HFFc6 (cell line): ENCODE measurements at regions not wholly inside any gene's neighbourhood (a gene's known extent, or its start where the extent isn't known, plus 50 kb on each side); places are given as distances from the start of the nearest gene placed in this dataset.

Experiments
- DNase-seq: peaks from one replicate; pipeline ENCODE4 v3.0.0-alpha.2; 2018
- H3K27ac Mint-ChIP-seq: 2 replicates; pipeline ENCODE4 v1.8.0; 2020; ENCODE audit warnings: mild to moderate bottlenecking, mixed read lengths
- H3K27me3 Mint-ChIP-seq: 2 replicates; pipeline ENCODE4 v1.8.0; 2021; ENCODE audit warnings: mild to moderate bottlenecking, moderate library complexity, mixed read lengths; ENCODE audit not compliant: insufficient read depth
- H3K36me3 Mint-ChIP-seq: 2 replicates; pipeline ENCODE4 v1.8.0; 2021; ENCODE audit warnings: low read depth, mixed read lengths
- H3K4me1 Mint-ChIP-seq: 2 replicates; pipeline ENCODE4 v1.8.0; 2020; ENCODE audit warnings: low read depth, mixed read lengths
- H3K4me3 Mint-ChIP-seq: 2 replicates; pipeline ENCODE4 v1.8.0; 2020; ENCODE audit warnings: mild to moderate bottlenecking, moderate library complexity, mixed read lengths
- H3K9me3 Mint-ChIP-seq: 2 replicates; pipeline ENCODE4 v1.8.0; 2020; ENCODE audit warnings: mild to moderate bottlenecking, mixed read lengths
- CTCF ChIP-seq: fragments of 200-600 bp; sonication (generic); IDR thresholded peaks from 2 replicates; pipeline ENCODE4 v1.5.0; 2021; ENCODE audit warnings: antibody characterized with exemption, mild to moderate bottlenecking

DNA sequence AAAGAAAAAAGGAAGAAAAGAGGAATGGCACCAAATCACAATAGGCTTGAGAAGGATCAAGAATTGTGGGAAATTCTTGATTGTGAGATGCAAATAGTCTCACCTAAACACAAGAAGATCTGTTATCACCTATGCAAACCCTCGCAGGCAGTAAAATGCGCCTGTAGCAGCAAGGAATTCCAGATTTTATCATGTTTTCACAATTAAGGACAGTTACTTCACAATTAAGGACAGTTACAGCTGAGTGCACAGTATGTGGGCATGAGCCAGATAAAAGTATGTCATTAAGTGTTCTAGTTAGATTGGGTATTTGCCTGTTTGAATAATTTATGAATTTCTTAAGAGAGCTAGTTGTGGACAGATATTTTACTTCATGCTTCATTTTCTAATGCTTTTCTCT is 336.2 kb downstream of the CDC14C start:
- H3K9me3 Mint-ChIP-seq = peaks cover 29% of the 10 kb centered on the region
- no peaks in the 10 kb centered on the region for H3K27me3 Mint-ChIP-seq
- no peak for DNase-seq
- no peaks in the 10 kb centered on the region for H3K36me3 Mint-ChIP-seq
- H3K27ac Mint-ChIP-seq = no peak overlapping the region
- H3K4me3 Mint-ChIP-seq = no peak overlapping the region
- no peak for TF ChIP-seq CTCF
- no peaks in the 10 kb centered on the region for H3K4me1 Mint-ChIP-seq

DNA sequence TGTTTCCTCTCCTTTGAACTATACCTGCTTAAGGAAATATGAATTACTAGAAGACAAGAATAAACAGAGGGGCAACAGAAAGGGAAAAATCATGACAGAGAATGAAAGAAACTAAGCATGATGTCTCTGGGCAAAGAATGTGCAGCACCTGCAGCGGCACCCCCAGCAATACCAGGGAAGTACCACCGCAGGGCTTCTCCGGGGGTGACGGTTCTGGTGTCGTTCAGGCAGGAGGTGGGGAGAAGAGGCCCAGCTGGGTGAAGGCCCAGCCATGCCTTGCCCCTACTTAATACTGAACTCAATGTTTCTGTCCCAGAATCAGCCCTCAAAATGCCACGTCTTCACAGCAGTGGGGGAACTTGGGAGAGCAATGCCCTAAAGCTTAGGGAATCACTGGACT is 337.6 kb downstream of the CDC14C start:
- peaks cover 24% of the 10 kb centered on the region for H3K9me3 Mint-ChIP-seq
- no peak overlapping the region for H3K4me3 Mint-ChIP-seq
- H3K27me3 Mint-ChIP-seq = no peaks in the 10 kb centered on the region
- no peak for DNase-seq
- no peaks in the 10 kb centered on the region for H3K36me3 Mint-ChIP-seq
- no peaks in the 10 kb centered on the region for H3K4me1 Mint-ChIP-seq
- TF ChIP-seq CTCF = no peak
- no peak overlapping the region for H3K27ac Mint-ChIP-seq

DNA sequence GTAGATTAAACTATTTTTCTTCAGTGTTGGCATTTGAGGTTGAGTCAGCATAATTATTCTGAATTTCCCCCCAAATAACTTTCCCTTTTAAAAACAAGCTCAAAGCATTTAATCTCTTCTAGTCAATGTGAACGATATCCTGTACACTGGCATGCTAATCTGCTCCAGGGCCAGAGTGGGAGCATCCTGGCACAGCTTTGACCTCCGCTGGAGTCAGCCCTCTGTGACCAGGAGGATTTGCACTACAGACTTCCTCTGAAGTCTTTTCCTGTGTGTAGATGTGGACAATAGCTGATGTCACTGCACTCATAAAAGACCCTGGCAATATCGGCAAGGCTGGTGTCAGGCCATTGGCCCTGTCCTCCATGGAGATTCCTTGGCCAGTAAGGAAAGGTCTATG is 340.2 kb downstream of the CDC14C start:
- no peak for DNase-seq
- no peaks in the 10 kb centered on the region for H3K27me3 Mint-ChIP-seq
- no peak for TF ChIP-seq CTCF
- H3K4me1 Mint-ChIP-seq = no peaks in the 10 kb centered on the region
- H3K27ac Mint-ChIP-seq = no peak overlapping the region
- H3K36me3 Mint-ChIP-seq = no peaks in the 10 kb centered on the region
- peaks cover 25% of the 10 kb centered on the region for H3K9me3 Mint-ChIP-seq
- no peak overlapping the region for H3K4me3 Mint-ChIP-seq

- no peak overlapping the region for H3K4me3 Mint-ChIP-seq
- DNase-seq = no peak
- H3K4me1 Mint-ChIP-seq = no peaks in the 10 kb centered on the region
- no peak for TF ChIP-seq CTCF
- H3K36me3 Mint-ChIP-seq = no peaks in the 10 kb centered on the region
- peaks cover 19% of the 10 kb centered on the region for H3K9me3 Mint-ChIP-seq
- no peak overlapping the region for H3K27ac Mint-ChIP-seq
- H3K27me3 Mint-ChIP-seq = no peaks in the 10 kb centered on the region
Measured at GRCh38 chr7:49273897-49274296, 349.6 kb downstream of the CDC14C start.

GRCh38 chr7:49279891-49280290 is 355.5 kb downstream of the CDC14C start:
- H3K27me3 Mint-ChIP-seq = no peaks in the 10 kb centered on the region; the same call in 1 of the 2 replicates
- H3K36me3 Mint-ChIP-seq = no peaks in the 10 kb centered on the region; the same call in 1 of the 2 replicates
- H3K4me3 Mint-ChIP-seq = no peak overlapping the region

More at GRCh38 chr7:49279891-49280290, 355.5 kb downstream of the CDC14C start:
- DNase-seq = no peak
- no peak overlapping the region for H3K27ac Mint-ChIP-seq
- H3K4me1 Mint-ChIP-seq = no peaks in the 10 kb centered on the region
- peaks cover 41% of the 10 kb centered on the region for H3K9me3 Mint-ChIP-seq
- no peak for TF ChIP-seq CTCF
